MG63 (cell line): ENCODE measurements at regions not wholly inside any gene's neighbourhood (a gene's known extent, or its start where the extent isn't known, plus 50 kb on each side); places are given as distances from the start of the nearest gene placed in this dataset.

Experiments used
- DNase-seq: peaks from one replicate; pipeline ENCODE4 v3.0.0-alpha.2; 2020
- H3K27me3 ChIP-seq: fragments of 250-450 bp; sonication (Bioruptor Pico); 2 replicates; pipeline ENCODE4 v1.5.1; 2020; ENCODE audit warnings: mild to moderate bottlenecking, moderate library complexity
- H3K36me3 ChIP-seq: fragments of 250-450 bp; sonication (Bioruptor Pico); 2 replicates; pipeline ENCODE4 v1.5.1; 2020; ENCODE audit warnings: mild to moderate bottlenecking, moderate library complexity
- H3K4me3 ChIP-seq: fragments of 250-450 bp; sonication (Bioruptor Pico); 2 replicates; pipeline ENCODE4 v1.5.1; 2020; ENCODE audit warnings: mild to moderate bottlenecking, moderate library complexity
- H3K9me3 ChIP-seq: fragments of 250-450 bp; sonication (Bioruptor Pico); 2 replicates; pipeline ENCODE4 v1.5.1; 2020; ENCODE audit warnings: mild to moderate bottlenecking, moderate library complexity

GRCh38 chr2:3986063-3986462 is 282.7 kb downstream of the DCDC2C start:
- no peaks in the 10 kb centered on the region for H3K9me3 ChIP-seq
- DNase-seq = no peak
- H3K27me3 ChIP-seq = peaks cover 2% of the 10 kb centered on the region
- H3K4me3 ChIP-seq = no peak overlapping the region
- H3K36me3 ChIP-seq = no peaks in the 10 kb centered on the region

GRCh38 chr2:3986530-3987258 is 283.3 kb downstream of the DCDC2C start:
- H3K9me3 ChIP-seq = no peaks in the 10 kb centered on the region
- no peak overlapping the region for H3K4me3 ChIP-seq
- no peak for DNase-seq
- peaks cover 2% of the 10 kb centered on the region for H3K27me3 ChIP-seq
- no peaks in the 10 kb centered on the region for H3K36me3 ChIP-seq

- Histone ChIP-seq H3K36me3 (no peaks in the 10 kb centered on the region), H3K4me3 (no peak overlapping the region), H3K9me3 (no peaks in the 10 kb centered on the region), H3K27me3 (no peaks in the 10 kb centered on the region)
- DNase-seq = no peak
Observed at GRCh38 chr2:4002841-4003403, 299.5 kb downstream of the DCDC2C start.

- Histone ChIP-seq H3K36me3 (no peaks in the 10 kb centered on the region), H3K9me3 (no peaks in the 10 kb centered on the region), H3K4me3 (no peak overlapping the region), H3K27me3 (no peaks in the 10 kb centered on the region)
- DNase-seq = no peak
Observed at GRCh38 chr2:4012197-4012596, 308.8 kb downstream of the DCDC2C start.

GRCh38 chr2:4018535-4018934 is 315.2 kb downstream of the DCDC2C start:
- DNase-seq = no peak
- no peaks in the 10 kb centered on the region for H3K27me3 ChIP-seq
- no peak overlapping the region for H3K4me3 ChIP-seq
- no peaks in the 10 kb centered on the region for H3K36me3 ChIP-seq
- H3K9me3 ChIP-seq = no peaks in the 10 kb centered on the region

GRCh38 chr2:4020153-4020552 is 316.8 kb downstream of the DCDC2C start:
- DNase-seq = no peak
- Histone ChIP-seq H3K27me3 (no peaks in the 10 kb centered on the region), H3K36me3 (no peaks in the 10 kb centered on the region), H3K9me3 (no peaks in the 10 kb centered on the region), H3K4me3 (no peak overlapping the region)

GRCh38 chr2:4020649-4021048 is 317.3 kb downstream of the DCDC2C start:
- Histone ChIP-seq H3K36me3 (no peaks in the 10 kb centered on the region), H3K4me3 (no peak overlapping the region), H3K9me3 (no peaks in the 10 kb centered on the region), H3K27me3 (no peaks in the 10 kb centered on the region)
- DNase-seq = no peak

GRCh38 chr2:4024605-4025004 is 321.2 kb downstream of the DCDC2C start:
- Histone ChIP-seq H3K4me3 (no peak overlapping the region), H3K9me3 (no peaks in the 10 kb centered on the region), H3K36me3 (no peaks in the 10 kb centered on the region), H3K27me3 (no peaks in the 10 kb centered on the region)
- DNase-seq = no peak

- no peaks in the 10 kb centered on the region for H3K9me3 ChIP-seq
- H3K27me3 ChIP-seq = no peaks in the 10 kb centered on the region
- no peaks in the 10 kb centered on the region for H3K36me3 ChIP-seq
- DNase-seq = no peak
- no peak overlapping the region for H3K4me3 ChIP-seq
Observed at GRCh38 chr2:4029081-4029480, 325.7 kb downstream of the DCDC2C start.

- H3K36me3 ChIP-seq = no peaks in the 10 kb centered on the region
- H3K4me3 ChIP-seq = no peak overlapping the region
- no peaks in the 10 kb centered on the region; the same call in 1 of the 2 replicates for H3K27me3 ChIP-seq
- H3K9me3 ChIP-seq = no peaks in the 10 kb centered on the region
- no peak for DNase-seq
Observed at GRCh38 chr2:4039896-4040295, 336.5 kb downstream of the DCDC2C start.

- Histone ChIP-seq H3K9me3 (no peaks in the 10 kb centered on the region), H3K27me3 (0 out of 2 replicates have a peak, but pooled peaks cover 3% of the 10 kb centered on the region), H3K4me3 (no peak overlapping the region), H3K36me3 (no peaks in the 10 kb centered on the region)
- DNase-seq = peak; percentile 6
Observed at GRCh38 chr2:4047961-4048891, 344.9 kb downstream of the DCDC2C start.

GRCh38 chr2:4049463-4049862 is 346.1 kb downstream of the DCDC2C start:
- Histone ChIP-seq H3K9me3 (no peaks in the 10 kb centered on the region), H3K4me3 (no peak overlapping the region), H3K27me3 (0 out of 2 replicates have a peak, but pooled peaks cover 3% of the 10 kb centered on the region), H3K36me3 (no peaks in the 10 kb centered on the region)
- no peak for DNase-seq

- H3K4me3 ChIP-seq = no peak overlapping the region
- no peak for DNase-seq
- 0 out of 2 replicates have a peak, but pooled peaks cover 3% of the 10 kb centered on the region for H3K27me3 ChIP-seq
- H3K9me3 ChIP-seq = no peaks in the 10 kb centered on the region
- H3K36me3 ChIP-seq = no peaks in the 10 kb centered on the region
Observed at GRCh38 chr2:4053769-4054493, 350.6 kb downstream of the DCDC2C start.

- no peak for DNase-seq
- Histone ChIP-seq H3K9me3 (no peaks in the 10 kb centered on the region), H3K4me3 (no peak overlapping the region), H3K27me3 (no peaks in the 10 kb centered on the region), H3K36me3 (no peaks in the 10 kb centered on the region)
Observed at GRCh38 chr2:4066217-4066616, 362.8 kb downstream of the DCDC2C start.

GRCh38 chr2:4073026-4073569 is 369.7 kb downstream of the DCDC2C start:
- H3K4me3 ChIP-seq = no peak overlapping the region
- H3K36me3 ChIP-seq = no peaks in the 10 kb centered on the region
- no peaks in the 10 kb centered on the region for H3K9me3 ChIP-seq
- DNase-seq = no peak
- no peaks in the 10 kb centered on the region for H3K27me3 ChIP-seq

- H3K4me3 ChIP-seq = no peak overlapping the region
- no peak for DNase-seq
- H3K9me3 ChIP-seq = no peaks in the 10 kb centered on the region
- H3K27me3 ChIP-seq = no peaks in the 10 kb centered on the region
- no peaks in the 10 kb centered on the region for H3K36me3 ChIP-seq
Observed at GRCh38 chr2:4077017-4077416, 373.6 kb downstream of the DCDC2C start.
